PC-3 (cell line): ENCODE measurements at regions not wholly inside any gene's neighbourhood (a gene's known extent, or its start where the extent isn't known, plus 50 kb on each side); places are given as distances from the start of the nearest gene placed in this dataset.

ENCODE experiments used
- ATAC-seq: fragments of 200-7000 bp; cut with Tn5 transposase; 2 replicates; pipeline ENCODE4 v1.9.1; 2020; ENCODE audit warnings: mild to moderate bottlenecking, moderate library complexity
- BruUV-seq: library from RNA; stranded (reverse); fragments of 400-500 nt; replicated peaks from 2 replicates; lab custom pipeline; 2021; lab: Mats Ljungman, UMichigan
- CTCF ChIA-PET: fragments of 300-600 bp; sonication (Branson Sonifier 250); formaldehyde crosslinking; loops from one replicate; lab custom pipeline; 2022; ENCODE audit warnings: antibody characterized with exemption; lab: Charles Lee
- POLR2A ChIA-PET: fragments of 300-600 bp; sonication (Branson Sonifier 250); formaldehyde crosslinking; loops from one replicate; lab custom pipeline; 2022; ENCODE audit warnings: antibody characterized with exemption; ENCODE audit not compliant: unreplicated experiment; lab: Charles Lee
- DNase-seq: peaks from one replicate; pipeline ENCODE4 v3.0.0-alpha.2; 2015
- H2AFZ ChIP-seq: fragments of 300-600 bp; sonication (generic); 2 replicates; pipeline ENCODE4 v1.6.0; 2016; ENCODE audit warnings: antibody characterized with exemption, low read length
- H3F3A ChIP-seq: fragments of 300-600 bp; sonication (generic); one replicate; pipeline ENCODE4 v1.6.0; 2017; ENCODE audit warnings: antibody characterized with exemption, low read length, control low read depth, mild to moderate bottlenecking; ENCODE audit not compliant: unreplicated experiment
- H3K27ac ChIP-seq: fragments of 300-600 bp; sonication (generic); 2 replicates; pipeline ENCODE4 v1.5.1; 2016; ENCODE audit warnings: mild to moderate bottlenecking, low read length
- H3K27me3 ChIP-seq: fragments of 300-600 bp; sonication (generic); 2 replicates; pipeline ENCODE4 v1.6.1; 2016; ENCODE audit warnings: low read length, mixed read lengths
- H3K36me3 ChIP-seq: fragments of 300-600 bp; sonication (generic); 2 replicates; pipeline ENCODE4 v1.6.1; 2016; ENCODE audit warnings: low read depth, mixed run types, low read length, mixed read lengths
- H3K4me1 ChIP-seq: fragments of 300-600 bp; sonication (generic); 2 replicates; pipeline ENCODE4 v1.5.1; 2016; ENCODE audit warnings: low read length; ENCODE audit not compliant: insufficient read depth
- H3K4me2 ChIP-seq: fragments of 300-600 bp; sonication (generic); 2 replicates; pipeline ENCODE4 v1.6.0; 2016; ENCODE audit warnings: low read length
- H3K4me3 ChIP-seq: fragments of 300-600 bp; sonication (generic); 2 replicates; pipeline ENCODE4 v1.5.1; 2016; ENCODE audit warnings: mild to moderate bottlenecking, low read length, mixed read lengths
- H3K79me2 ChIP-seq: fragments of 300-600 bp; sonication (generic); 2 replicates; pipeline ENCODE4 v1.6.1; 2017; ENCODE audit warnings: low read length, mixed read lengths
- H3K9ac ChIP-seq: fragments of 300-600 bp; sonication (generic); 2 replicates; pipeline ENCODE4 v1.6.0; 2016; ENCODE audit warnings: mild to moderate bottlenecking, low read length
- H3K9me2 ChIP-seq: fragments of 300-600 bp; sonication (generic); replicated peaks from 2 replicates; pipeline ENCODE4 v1.6.1; 2016; ENCODE audit warnings: mixed run types, low read length, mixed read lengths
- H3K9me3 ChIP-seq: fragments of 300-600 bp; sonication (generic); 2 replicates; pipeline ENCODE4 v1.6.1; 2016; ENCODE audit warnings: low read length, mixed read lengths
- H4K20me1 ChIP-seq: fragments of 300-600 bp; sonication (generic); 2 replicates; pipeline ENCODE4 v1.6.1; 2016; ENCODE audit warnings: low read length, mixed read lengths
- CTCF ChIP-seq: fragments of 300-600 bp; sonication (generic); conservative IDR thresholded peaks from 2 replicates; pipeline ENCODE4 v1.5.1; 2017; ENCODE audit warnings: antibody characterized with exemption, low read depth, mild to moderate bottlenecking, low read length
- EZH2 ChIP-seq: fragments of 300-600 bp; sonication (generic); IDR thresholded peaks from one replicate; pipeline ENCODE4 v1.6.1; 2017; ENCODE audit warnings: antibody characterized with exemption, mild to moderate bottlenecking, low read length; ENCODE audit not compliant: unreplicated experiment
- EZH2phosphoT487 ChIP-seq: fragments of 300-600 bp; sonication (generic); IDR thresholded peaks from 2 replicates; pipeline ENCODE4 v1.6.1; 2018; ENCODE audit warnings: mild to moderate bottlenecking, antibody characterized with exemption, low read length, borderline replicate concordance
- intact Hi-C: fragments of 100-400 bp; cut with micrococcal nuclease; formaldehyde crosslinking; loops from 2 replicates; pipeline ENCODE4 v1.9.0; 2023

- H2AFZ ChIP-seq: no peak overlapping the region
- H3F3A ChIP-seq: no peaks in the 10 kb centered on the region
- H3K4me2 ChIP-seq: no peak overlapping the region
- intact Hi-C loops: no loop called here
- CTCF ChIA-PET: no interaction called here
- H3K4me1 ChIP-seq: no peaks in the 10 kb centered on the region
- H3K9ac ChIP-seq: no peak overlapping the region
- ATAC-seq (no peak), DNase-seq (no peak)
- no peak overlapping the region for H3K27ac ChIP-seq
- peaks cover 9% of the 10 kb centered on the region; the same call in 1 of the 2 replicates for H3K27me3 ChIP-seq
- H3K79me2 ChIP-seq: no peaks in the 10 kb centered on the region
- no peaks in the 10 kb centered on the region for H3K36me3 ChIP-seq
- no peaks in the 10 kb centered on the region for H3K9me3 ChIP-seq
- POLR2A ChIA-PET: no interaction called here
- TF ChIP-seq EZH2 (no peak), CTCF (no peak), EZH2phosphoT487 (no peak)
- no peaks in the 10 kb centered on the region for H3K9me2 ChIP-seq
- BruUV-seq: no TSS peak
- no peaks in the 10 kb centered on the region for H4K20me1 ChIP-seq
- no peak overlapping the region for H3K4me3 ChIP-seq
Measured at GRCh38 chr11:93034723-93035039, 65.2 kb downstream of the MTNR1B start.

GRCh38 chr11:93038521-93038920 lies 69.1 kb downstream of the MTNR1B start:
- Histone ChIP-seq H3K9me2 (no peaks in the 10 kb centered on the region; the same call in 1 of the 2 replicates), H3K27ac (no peak overlapping the region), H3K27me3 (no peaks in the 10 kb centered on the region), H2AFZ (no peak overlapping the region), H3K4me2 (no peak overlapping the region), H3K9ac (no peak overlapping the region), H3K4me1 (no peaks in the 10 kb centered on the region), H4K20me1 (no peaks in the 10 kb centered on the region), H3F3A (no peaks in the 10 kb centered on the region), H3K79me2 (no peaks in the 10 kb centered on the region), H3K36me3 (no peaks in the 10 kb centered on the region), H3K4me3 (no peak overlapping the region), H3K9me3 (no peaks in the 10 kb centered on the region)
- intact Hi-C loops: no loop called here
- ChIA-PET CTCF (interaction anchor here (0.5 kb wide), 1 partner anchor 1462 kb away, joined by 4 read pairs; no protein-coding TSS in a partner anchor), POLR2A (no interaction called here)
- ATAC-seq (no peak), DNase-seq (no peak)
- no TSS peak for BruUV-seq
- TF ChIP-seq CTCF (no peak), EZH2phosphoT487 (no peak), EZH2 (no peak)

- Histone ChIP-seq H3K27ac (no peak overlapping the region), H3K79me2 (no peaks in the 10 kb centered on the region), H3F3A (no peaks in the 10 kb centered on the region), H3K4me2 (no peak overlapping the region), H4K20me1 (no peaks in the 10 kb centered on the region), H3K4me1 (no peaks in the 10 kb centered on the region), H2AFZ (no peak overlapping the region), H3K36me3 (no peaks in the 10 kb centered on the region), H3K9me3 (no peaks in the 10 kb centered on the region), H3K27me3 (no peaks in the 10 kb centered on the region), H3K9ac (no peak overlapping the region), H3K9me2 (no peaks in the 10 kb centered on the region; the same call in 1 of the 2 replicates), H3K4me3 (no peak overlapping the region)
- no TSS peak for BruUV-seq
- ChIA-PET POLR2A (no interaction called here), CTCF (no interaction called here)
- no peak for ATAC-seq
- intact Hi-C loops: no loop called here
- no peak for DNase-seq
- no peak for TF ChIP-seq EZH2phosphoT487
- no peak for TF ChIP-seq EZH2
- TF ChIP-seq CTCF: no peak
Measured at GRCh38 chr11:93039531-93040240, 70.2 kb downstream of the MTNR1B start.
